Brain pericyte (primary cell): ENCODE measurements at regions not wholly inside any gene's neighbourhood (a gene's known extent, or its start where the extent isn't known, plus 50 kb on each side); places are given as distances from the start of the nearest gene placed in this dataset.
A peak's percentile ranks its signal among the peaks of the same experiment; 100 is the strongest.

ENCODE experiments used
- DNase-seq: peaks from one replicate; pipeline ENCODE4 v3.0.0-alpha.2; 2012; ENCODE audit warnings: low read depth, low spot score

DNA sequence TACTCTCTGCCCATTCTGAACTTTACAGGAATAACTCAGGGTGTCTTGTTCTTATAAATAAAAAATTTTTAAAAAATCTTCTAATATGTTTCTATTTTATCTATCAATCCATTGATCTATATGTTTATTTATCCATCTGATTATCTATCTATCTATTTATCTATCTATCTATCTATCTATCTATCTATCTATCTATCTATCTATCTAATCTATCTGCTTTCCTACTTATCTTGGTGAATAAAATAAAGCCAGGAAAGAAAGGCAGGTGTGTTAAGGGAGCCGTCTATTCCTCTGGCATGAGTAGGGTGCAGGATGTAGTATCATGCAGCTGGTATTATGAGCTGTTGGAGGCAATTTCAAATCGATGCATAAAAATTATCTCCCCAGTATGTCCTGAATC lies 153.0 kb downstream of the FOXA2 start:
- no peak for DNase-seq

DNA sequence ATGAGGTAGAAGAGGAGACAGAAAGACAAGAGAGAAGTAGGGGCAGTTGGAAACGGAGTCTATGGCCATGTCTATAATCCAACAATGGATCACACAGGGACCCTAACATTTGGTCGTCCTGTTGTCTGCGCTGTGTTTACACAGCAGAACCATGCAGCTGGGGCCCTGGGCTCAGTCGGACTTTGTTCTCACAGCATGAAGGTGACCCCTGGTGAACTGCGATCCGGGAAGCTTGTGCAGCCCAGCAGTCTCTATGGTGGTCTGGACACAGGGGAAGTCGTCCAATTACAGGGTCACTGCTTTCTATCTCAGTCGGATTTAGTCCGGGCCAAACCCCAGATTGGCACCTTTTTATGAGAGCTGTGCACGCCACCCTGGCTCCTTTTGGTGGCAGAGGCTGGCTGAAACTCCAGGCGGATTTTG lies 153.6 kb downstream of the FOXA2 start:
- DNase-seq = no peak

DNA sequence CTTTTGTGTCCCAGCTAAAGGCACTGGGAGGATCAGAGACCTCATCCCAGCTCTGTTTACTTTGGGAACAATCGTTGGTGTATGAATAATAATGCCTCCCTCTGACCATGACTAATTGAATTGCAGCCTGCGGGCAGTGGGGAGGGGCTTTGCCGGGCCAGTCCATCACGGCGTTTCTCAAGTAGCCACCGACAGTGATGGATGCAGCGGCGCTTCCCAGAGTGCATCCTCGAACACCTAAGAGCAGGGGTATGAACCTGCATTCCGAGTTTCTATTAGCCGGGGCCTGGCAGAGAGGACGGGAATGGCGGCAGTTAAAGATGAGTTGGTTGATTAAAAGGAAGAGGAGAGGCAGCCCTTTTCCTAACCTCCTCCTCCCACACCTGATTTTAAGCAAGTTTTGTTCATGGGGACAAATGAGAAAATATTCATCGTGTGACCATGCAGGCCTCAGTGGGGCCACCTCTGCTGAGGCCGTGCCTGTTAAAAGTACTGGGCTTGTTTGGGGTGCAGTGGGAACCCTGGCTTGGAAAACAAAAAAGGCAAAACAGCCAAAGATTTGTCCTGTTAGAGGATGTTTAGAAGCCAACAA lies 154.1 kb downstream of the FOXA2 start:
- DNase-seq = no peak

DNA sequence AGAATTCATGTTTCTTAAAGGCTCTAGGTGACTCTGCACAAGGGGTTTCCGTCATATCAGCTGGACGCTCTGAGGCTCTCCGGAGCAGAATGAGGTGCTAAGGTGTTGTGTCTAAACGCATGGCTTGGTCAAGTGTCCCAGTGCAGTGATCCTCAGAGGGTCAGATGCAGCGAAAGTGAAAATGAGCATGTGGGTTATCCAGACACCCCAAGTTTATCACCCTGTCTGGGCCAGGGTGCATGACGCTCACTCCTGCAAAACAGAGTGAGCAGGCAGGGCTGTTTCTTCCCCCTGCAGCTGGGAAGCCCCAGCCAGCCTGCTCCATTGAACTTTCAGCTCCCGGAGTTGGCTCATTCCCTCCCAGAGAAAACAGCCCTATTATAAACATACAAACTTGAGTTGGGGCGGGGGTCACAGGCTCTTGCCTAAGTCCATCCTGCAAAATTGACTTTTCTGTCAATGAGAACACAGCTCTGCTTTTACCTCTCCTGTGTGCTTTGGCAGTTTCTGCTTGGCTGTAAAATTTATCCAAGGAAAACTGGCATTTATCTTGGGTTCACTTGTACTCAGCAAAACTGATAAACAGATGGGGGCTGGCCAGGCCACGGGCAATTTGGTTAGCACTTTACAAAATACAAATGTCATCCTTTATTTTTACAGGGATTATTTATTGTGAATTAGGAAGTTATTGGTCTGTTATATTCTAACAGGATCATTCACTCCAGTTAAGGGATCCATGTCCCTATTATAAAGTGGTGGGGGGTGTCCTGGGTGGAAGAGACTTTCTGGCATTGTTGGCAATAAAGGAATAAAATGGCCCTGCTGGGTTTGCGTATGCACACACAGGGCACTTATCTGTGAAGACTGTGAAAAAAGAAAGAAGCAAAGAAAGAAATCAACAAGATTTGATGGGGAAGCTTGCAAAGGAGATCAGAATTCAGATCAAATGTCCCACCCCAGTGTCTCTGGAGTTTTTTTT lies 154.9 kb downstream of the FOXA2 start:
- DNase-seq = no peak

DNA sequence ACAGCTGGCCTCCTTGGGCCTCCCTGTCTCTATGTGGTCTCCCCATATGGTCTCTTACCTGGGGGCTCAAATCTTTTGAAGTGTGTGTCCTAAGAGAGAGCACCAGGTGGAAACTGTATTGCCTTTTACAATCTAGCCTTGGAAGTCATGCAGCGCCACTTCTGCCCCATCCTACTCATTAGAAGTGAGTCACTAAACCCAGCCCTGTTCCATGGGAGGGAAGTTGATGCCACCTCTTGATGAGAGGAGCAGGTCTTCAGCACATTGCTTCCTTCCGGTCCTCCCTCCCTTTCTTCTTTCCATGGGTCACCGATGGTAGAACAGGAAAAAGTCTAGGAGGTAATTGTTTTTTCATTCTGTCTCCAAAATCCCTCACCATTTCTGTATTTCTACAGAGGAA lies 156.3 kb downstream of the FOXA2 start:
- DNase-seq = no peak

DNA sequence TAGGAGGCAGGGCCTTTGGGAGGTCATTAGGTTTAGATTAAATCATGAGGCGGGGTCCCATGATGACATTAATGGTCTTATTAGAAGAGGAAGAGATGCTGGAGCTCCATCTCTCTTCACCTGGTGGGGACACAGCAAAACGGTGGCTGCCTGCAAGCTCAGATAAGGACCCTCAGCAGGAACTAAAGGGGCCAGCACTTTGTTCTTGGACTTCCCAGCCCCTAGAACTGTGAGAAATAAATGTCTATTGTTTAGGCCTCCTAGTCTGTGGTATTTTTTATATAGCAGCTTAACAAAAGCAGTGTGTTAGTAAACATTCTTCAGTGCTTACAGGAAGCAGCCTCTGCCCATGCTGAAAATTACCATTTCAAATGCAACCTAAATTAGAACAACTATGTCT lies 157.6 kb downstream of the FOXA2 start:
- DNase-seq = no peak

DNA sequence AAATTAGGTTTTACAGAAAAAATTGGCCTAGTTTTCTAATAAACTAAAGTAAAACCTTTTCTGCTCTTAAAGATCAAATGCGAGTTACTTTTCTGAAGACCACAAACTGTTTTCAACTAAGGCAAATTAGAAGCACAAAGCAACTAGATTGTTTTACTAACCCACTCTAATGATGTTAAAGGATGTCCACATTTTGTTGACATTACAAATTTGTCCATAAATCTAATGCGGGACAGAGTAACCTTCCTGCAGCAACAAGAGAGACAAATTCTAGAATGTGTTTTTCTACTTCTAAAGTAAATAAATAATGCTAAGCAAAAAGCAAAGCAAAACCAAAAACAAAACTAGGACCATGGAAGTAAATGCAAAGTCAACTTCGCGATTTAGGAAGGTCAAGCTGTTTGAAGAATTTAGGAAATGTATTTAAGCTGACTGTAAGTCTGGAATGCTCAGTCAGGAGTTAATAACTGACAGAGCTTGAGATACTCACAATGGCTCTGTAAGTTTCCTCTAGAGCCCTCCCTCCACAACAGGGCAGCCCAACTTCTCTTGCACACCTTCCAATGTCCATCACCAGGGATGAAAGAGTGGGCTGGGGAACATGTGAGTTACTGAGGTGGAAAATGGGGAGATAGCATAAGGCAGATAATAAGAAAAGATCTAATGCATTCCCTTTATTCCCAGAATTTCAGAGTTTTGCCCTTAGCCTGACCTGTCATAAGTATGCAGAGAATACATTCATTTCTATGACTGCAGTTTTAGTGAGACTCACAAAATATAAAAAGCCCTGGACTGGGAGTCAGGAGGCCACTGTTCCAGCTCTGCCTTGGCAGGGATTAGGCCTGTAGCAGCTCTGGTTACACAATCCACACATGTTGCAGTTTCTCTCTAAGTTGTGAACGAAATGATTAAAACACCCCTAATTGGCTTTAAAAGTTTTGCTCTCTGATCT lies 158.8 kb downstream of the FOXA2 start:
- DNase-seq = no peak

DNA sequence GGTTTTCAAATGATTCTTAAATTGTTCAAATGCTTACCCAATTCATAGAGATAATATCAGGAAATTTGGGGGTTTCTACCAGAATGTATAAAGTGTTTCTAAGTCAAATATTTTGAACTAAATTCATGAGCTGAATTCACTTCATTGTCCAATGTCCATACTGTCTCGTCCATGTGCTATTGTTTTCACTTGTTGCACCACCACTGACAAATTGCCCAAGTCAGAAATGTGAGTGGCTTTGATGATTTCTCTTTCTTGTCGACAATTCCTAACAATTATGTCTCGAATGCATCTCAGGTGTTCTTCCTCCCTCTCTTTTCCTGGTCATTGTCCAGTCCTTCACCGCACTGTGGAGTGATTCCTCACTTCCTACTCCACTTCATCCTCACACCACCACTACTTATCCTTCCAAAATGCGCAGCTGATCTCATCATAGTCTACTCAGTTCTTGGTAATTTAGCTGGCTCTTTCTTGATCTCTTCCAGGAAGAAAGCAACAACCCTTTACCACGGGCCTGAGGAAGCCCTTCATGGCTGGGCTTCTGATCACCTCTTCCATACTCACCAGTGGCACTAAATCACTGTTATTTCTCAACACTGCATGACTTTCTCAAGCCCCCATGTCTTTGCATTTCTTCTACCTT lies 161.1 kb downstream of the FOXA2 start:
- DNase-seq = no peak

DNA sequence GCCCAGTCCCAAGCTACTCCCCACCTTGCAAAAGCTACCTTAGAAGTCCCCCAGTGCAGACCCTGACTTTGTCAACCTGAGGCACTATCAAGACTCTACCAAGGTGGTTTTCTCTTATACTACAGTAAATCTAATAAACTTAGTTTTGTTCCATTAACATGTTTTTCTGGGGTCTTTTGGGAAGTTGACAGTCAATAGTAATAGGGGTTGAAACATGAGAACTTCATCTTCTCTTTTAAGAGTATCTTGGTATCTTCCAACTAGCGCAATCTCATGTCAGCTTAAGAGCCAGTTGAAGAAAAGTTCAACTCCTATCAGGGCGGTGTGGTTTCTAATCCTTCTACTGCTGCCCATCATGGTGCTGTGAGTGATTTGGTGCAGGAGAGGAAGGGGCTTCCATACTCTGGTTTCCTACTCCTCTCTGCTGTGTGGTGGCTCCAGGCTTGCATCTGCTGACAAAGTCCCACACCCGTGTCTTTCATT lies 164.2 kb downstream of the FOXA2 start:
- no peak for DNase-seq

DNA sequence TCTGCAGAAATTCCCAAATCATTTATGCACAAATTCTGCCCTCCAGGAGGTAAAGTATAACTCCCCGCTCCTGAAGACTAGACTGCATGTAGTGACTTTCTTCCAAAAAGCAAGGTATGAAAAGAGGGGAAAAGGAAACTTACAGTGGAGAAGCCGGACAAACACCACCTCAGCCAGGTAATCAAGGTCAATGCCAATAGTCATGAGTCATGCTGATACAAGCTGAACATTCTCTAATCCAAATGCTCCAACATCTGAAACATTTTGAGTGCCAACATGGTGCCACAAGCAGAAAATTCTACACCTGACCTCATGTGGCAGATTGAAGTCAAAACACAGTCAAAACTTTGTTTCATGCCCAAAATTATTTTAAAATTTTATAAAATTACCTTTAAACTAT lies 165.6 kb downstream of the FOXA2 start:
- no peak for DNase-seq

DNA sequence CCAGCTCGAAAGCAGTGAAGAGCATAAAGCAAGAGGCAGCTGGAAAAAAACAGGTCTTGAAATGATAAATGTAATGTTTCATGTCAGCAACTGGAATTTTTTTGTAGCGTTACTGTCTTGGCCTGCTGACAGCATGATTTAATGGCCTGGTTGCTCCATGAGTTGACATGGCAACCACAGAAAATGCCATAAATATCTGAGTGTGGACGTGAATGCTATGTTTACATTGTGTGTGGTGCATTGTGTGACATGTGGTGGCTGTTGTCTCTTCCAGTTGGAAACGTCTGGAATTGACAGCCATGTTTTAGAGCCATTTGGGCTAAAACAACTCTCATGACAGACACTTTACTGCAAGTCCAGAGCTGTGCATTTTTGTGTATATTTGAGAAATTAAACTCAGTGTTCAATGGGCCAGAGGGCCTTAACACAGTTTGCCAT lies 170.0 kb downstream of the FOXA2 start:
- no peak for DNase-seq

DNA sequence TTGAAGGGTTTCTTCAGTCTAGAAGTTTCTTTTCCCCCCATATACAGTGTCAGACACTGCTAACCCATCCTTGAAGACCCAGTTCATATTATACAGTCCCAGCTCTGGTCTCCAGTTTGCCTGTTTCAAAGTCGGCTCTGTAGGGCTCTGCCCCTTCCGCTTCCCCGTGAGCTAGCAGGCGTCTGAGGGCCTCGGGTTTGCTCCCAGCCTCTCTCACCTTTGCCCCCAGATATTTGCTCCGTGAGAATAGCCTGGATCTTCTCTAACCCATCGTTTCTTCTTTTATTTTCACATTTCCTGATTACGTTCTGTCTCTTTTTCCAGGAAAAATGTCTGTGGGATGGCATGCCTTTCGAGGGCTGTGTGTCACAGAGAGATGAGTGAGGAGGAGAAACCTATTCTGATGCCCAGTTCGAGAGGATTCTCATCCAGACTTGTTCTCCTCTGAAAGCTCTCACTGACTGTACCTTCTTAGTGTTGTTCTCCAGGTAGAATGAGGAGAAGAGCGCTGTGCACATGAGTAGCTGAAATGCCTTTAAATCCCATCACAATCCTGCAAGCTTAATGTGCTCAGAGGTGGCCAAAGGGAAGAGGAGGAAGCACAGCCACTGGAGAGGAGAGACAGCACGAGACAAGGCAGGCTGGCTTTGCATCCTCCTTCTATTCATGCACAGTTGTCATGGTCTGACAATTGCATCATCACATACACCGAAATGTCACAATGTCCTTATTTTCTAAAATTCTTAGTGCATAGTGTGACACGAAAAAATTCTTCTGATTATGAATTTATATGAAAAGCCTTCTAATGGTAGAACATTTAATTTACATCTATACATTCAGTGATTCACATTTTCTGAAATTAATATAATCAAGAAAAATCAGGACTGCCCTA lies 171.1 kb downstream of the FOXA2 start:
- DNase-seq = no peak

DNA sequence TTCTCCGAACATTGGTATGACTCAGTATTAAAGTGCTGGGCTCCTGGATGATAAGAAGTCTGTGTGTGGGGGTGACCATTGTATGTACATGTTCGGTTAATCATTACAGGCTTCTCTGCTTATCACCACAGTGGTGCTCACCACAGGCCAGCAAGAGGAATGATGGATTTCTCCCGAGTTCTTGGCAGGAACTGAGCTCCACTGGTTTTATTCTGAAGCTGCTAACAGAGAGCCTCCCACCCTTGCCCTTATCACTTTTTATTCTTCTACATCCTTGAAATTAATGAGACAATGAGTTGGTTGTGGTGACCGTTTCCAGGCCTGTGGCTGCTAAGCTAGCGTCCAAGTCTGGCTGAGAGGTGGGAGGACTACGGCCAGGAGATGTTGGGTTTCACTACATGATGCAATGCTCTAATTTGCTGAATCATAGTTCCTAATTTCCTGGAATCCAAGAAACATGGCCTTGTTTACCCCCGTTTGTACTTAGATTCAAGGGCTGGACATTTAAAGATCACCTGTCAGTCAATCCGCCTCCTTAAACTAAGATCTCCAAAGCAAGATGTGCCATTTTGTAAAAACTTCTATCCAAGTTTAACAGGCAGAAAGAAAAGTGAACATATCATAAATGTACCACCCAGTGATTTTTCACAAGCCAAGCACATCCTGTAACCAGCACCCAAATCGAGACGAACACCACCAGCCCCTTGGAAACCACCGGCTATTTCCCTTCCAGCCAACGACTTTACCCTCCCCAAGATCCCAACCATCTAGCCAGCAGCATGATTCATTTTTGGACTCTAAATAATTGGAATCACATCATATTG lies 172.5 kb downstream of the FOXA2 start:
- DNase-seq = no peak

DNA sequence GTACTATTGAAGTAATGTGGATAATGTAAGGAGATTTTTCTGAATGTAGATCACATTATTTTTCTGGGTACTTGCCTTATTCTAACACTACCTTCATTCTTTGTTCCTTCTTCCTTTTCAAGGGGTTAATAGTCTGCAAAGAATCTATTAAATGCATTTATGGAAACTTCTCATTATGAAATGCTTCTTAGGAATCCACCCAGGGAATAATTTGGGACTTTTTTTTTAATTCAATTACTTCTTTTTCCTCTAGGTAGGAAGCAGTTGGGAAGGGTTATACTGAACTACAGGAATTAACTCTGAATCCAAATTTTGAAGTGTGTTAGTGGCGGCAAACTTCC lies 173.1 kb downstream of the FOXA2 start:
- no peak for DNase-seq

DNA sequence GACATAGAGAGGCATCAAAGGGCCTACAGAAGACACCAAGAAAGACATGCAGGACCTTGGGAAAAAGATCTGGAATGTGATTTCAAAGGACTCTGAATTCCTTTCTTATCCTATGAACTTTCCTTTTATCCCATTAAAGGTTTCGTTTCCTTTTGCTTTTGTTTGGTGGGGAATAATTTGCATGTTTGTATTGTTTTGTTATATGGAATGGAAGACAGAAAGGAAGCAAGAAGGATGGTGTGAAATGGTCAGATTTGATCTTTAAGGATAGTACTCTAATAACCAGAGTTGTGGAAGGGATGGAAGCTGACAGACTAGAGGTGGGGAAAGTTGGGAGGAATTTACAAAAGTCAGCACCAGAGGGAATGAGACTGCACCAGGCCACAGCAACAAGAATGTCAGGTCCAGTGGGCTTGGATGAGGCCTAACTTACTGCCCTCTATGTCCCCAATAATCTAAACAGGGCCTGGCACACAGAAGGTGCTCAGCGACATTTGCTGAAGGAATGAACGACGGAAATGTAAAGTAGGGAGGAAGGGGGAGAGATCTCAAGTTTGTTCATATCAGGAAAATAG lies 173.7 kb downstream of the FOXA2 start:
- DNase-seq = no peak

DNA sequence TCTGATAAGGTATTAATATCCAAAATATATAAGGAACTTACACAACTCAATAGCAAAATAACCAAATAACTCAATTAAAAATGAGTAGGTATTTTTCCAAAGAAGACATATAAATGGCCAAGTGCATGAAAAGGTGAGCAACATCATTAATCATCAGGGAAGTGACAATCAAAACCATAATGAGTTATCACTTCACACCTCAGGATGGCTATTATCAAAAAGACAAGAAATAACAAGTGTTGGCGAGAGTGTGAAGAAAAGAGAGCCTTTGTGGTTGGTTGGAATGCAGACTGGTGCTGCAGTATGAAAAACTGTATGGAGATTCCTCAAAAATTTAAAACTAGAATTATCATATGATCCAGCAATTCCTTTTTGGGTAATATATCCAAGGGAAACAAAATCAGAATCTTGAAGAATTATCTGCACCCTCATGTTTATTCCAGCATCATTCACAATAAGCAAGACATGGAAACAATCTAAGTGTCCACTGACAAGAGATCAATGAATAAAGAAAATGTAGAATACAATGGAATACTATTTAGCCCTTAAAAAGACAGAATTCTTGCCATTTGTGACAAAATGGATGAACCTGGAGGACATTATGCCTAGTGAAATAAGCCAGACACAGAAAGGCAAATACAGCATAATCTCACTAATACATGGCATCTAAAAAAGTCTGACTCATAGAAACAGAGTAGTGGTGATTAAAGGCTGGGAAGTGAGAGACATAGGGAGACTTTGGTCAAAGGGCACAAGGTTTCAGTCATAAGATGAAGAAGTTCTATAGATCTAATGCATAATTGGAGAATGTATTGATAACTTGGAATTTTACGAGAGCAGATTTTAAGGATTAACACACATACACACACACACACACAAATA lies 175.6 kb downstream of the FOXA2 start:
- DNase-seq = no peak

DNA sequence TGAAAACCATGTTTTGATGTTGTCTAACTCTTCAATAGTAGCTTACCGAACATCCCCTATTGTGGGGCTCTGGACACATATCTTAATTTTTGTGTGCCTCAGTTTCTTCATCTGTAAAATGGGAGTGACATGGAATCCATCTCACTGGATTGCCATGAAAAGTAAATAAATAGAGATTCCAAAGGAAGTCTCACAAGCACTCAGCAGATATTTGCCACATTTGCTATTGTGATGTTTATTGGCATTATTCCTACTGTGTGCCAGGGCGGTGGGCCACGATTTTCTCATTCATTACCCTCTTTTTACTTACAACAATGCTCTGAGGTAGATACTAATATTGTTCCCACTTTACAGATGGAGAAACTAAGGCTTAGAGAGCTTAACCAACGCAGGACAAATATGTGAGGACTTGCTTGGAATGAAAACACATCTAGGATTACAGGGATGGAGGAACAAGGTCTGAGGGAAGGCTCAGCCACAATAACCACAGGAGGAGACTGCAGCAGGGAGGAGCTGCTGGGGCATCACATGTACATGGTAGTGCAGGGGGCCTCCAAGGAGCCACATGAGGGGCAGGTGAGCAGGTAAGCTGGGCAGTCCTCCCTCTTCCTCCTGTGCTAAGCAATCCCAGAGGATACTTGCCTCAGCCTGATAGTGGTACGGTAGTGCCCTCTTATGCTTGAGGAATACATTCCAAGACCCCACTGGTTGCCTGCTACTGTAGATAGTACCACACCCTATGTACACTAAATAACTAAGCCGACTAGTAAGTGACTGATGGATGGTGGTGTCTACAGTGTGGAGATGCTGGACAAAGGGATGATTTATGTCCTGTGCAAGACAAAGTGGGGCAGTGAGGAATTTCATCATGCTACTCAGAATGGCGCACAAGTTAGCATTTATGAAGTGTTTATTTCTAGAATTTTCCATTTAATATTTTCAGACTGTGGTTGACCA lies 176.9 kb downstream of the FOXA2 start:
- peak; percentile 1 for DNase-seq
